ENCODE measurements at regions not wholly inside any gene's neighbourhood (a gene's known extent, or its start where the extent isn't known, plus 50 kb on each side); places are given as distances from the start of the nearest gene placed in this dataset.

GRCh38 chr9:79469164-79469563 lies 102.6 kb upstream of the TLE4 start:
- no peak for TF ChIP-seq CTCF (IDR thresholded peaks at IDR 0.05)

GRCh38 chr9:79470954-79471353 lies 100.8 kb upstream of the TLE4 start:
- no peak for TF ChIP-seq CTCF (IDR thresholded peaks at IDR 0.05)

GRCh38 chr9:79471580-79472543 lies 99.9 kb upstream of the TLE4 start:
- TF ChIP-seq CTCF (IDR thresholded peaks at IDR 0.05) = peak; percentile 64

GRCh38 chr9:79473704-79474103 lies 98.1 kb upstream of the TLE4 start:
- TF ChIP-seq CTCF (IDR thresholded peaks at IDR 0.05) = no peak

GRCh38 chr9:79477241-79477840 lies 94.4 kb upstream of the TLE4 start:
- TF ChIP-seq CTCF (IDR thresholded peaks at IDR 0.05) = no peak

- TF ChIP-seq CTCF (IDR thresholded peaks at IDR 0.05) = no peak; the same call in 1 of the 2 replicates
Measured at GRCh38 chr9:79477955-79478771, 93.6 kb upstream of the TLE4 start.

GRCh38 chr9:79480639-79481038 lies 91.1 kb upstream of the TLE4 start:
- TF ChIP-seq CTCF (IDR thresholded peaks at IDR 0.05) = no peak

All from LNCAP (cell line).